GM18873 (cell line): ENCODE measurements at regions not wholly inside any gene's neighbourhood (a gene's known extent, or its start where the extent isn't known, plus 50 kb on each side); places are given as distances from the start of the nearest gene placed in this dataset.

ENCODE experiments used
- ATAC-seq: cut with Tn5 transposase; IDR thresholded peaks from one replicate; pipeline ENCODE4 v1.9.1; 2021; ENCODE audit warnings: mild to moderate bottlenecking, moderate library complexity, moderate number of reproducible peaks; ENCODE audit not compliant: unreplicated experiment, low FRiP score

- no peak for ATAC-seq
These were observed 483.7 kb upstream of the SPHKAP start for GRCh38 chr2:228665232-228665631.

- ATAC-seq = no peak
These were observed 477.5 kb upstream of the SPHKAP start for GRCh38 chr2:228658998-228659397.

GRCh38 chr2:228657807-228658402 lies 476.4 kb upstream of the SPHKAP start:
- ATAC-seq = no peak

GRCh38 chr2:228655331-228655730 lies 473.8 kb upstream of the SPHKAP start:
- ATAC-seq = no peak

GRCh38 chr2:228654707-228655106 lies 473.2 kb upstream of the SPHKAP start:
- no peak for ATAC-seq

GRCh38 chr2:228653884-228654283 lies 472.4 kb upstream of the SPHKAP start:
- no peak for ATAC-seq

GRCh38 chr2:228652366-228652765 lies 470.9 kb upstream of the SPHKAP start:
- ATAC-seq = no peak

GRCh38 chr2:228649876-228650275 lies 468.4 kb upstream of the SPHKAP start:
- no peak for ATAC-seq

GRCh38 chr2:228649447-228649846 lies 468.0 kb upstream of the SPHKAP start:
- ATAC-seq = no peak

- ATAC-seq = no peak
These were observed 467.1 kb upstream of the SPHKAP start for GRCh38 chr2:228648541-228648940.

- ATAC-seq = no peak
These were observed 464.6 kb upstream of the SPHKAP start for GRCh38 chr2:228646061-228646460.

- ATAC-seq = no peak
These were observed 462.7 kb upstream of the SPHKAP start for GRCh38 chr2:228644199-228644598.

GRCh38 chr2:228642861-228643260 lies 461.4 kb upstream of the SPHKAP start:
- ATAC-seq = no peak

GRCh38 chr2:228630786-228631185 lies 449.3 kb upstream of the SPHKAP start:
- no peak for ATAC-seq

GRCh38 chr2:228629251-228629650 lies 447.8 kb upstream of the SPHKAP start:
- no peak for ATAC-seq

GRCh38 chr2:228628682-228629081 lies 447.2 kb upstream of the SPHKAP start:
- ATAC-seq = no peak

- no peak for ATAC-seq
These were observed 446.0 kb upstream of the SPHKAP start for GRCh38 chr2:228627510-228627909.

- ATAC-seq = no peak
These were observed 444.0 kb upstream of the SPHKAP start for GRCh38 chr2:228625481-228625880.

GRCh38 chr2:228624733-228625132 lies 443.2 kb upstream of the SPHKAP start:
- no peak for ATAC-seq

GRCh38 chr2:228615496-228615895 lies 434.0 kb upstream of the SPHKAP start:
- ATAC-seq = no peak

- ATAC-seq = no peak
These were observed 433.3 kb upstream of the SPHKAP start for GRCh38 chr2:228614741-228615140.

GRCh38 chr2:228613133-228613850 lies 431.8 kb upstream of the SPHKAP start:
- ATAC-seq = no peak
